Neural progenitor cell (in vitro differentiated cells): ENCODE measurements at regions not wholly inside any gene's neighbourhood (a gene's known extent, or its start where the extent isn't known, plus 50 kb on each side); places are given as distances from the start of the nearest gene placed in this dataset.
A peak's percentile ranks its signal among the peaks of the same experiment; 100 is the strongest.

Experiments used
- DNase-seq: peaks from one replicate; pipeline ENCODE4 v3.0.0-alpha.2; 2016; ENCODE audit warnings: low spot score
- H2AFZ ChIP-seq: fragments of 200-600 bp; sonication (generic); replicated peaks from 2 replicates; pipeline ENCODE4 v1.6.1; 2016; ENCODE audit warnings: antibody characterized with exemption
- H3F3A ChIP-seq: fragments of 200-600 bp; sonication (generic); 2 replicates; pipeline ENCODE4 v1.6.1; 2016; ENCODE audit warnings: antibody characterized with exemption, low read depth
- H3K27ac ChIP-seq: fragments of 200-600 bp; sonication (generic); 2 replicates; pipeline ENCODE4 v1.5.1; 2016; ENCODE audit warnings: mild to moderate bottlenecking
- H3K27me3 ChIP-seq: fragments of 200-600 bp; sonication (generic); 2 replicates; pipeline ENCODE4 v1.6.1; 2016; ENCODE audit warnings: mild to moderate bottlenecking, moderate library complexity
- H3K36me3 ChIP-seq: fragments of 200-600 bp; sonication (generic); 2 replicates; pipeline ENCODE4 v1.5.1; 2016
- H3K4me1 ChIP-seq: fragments of 200-600 bp; sonication (generic); 2 replicates; pipeline ENCODE4 v1.6.1; 2016; ENCODE audit warnings: mixed run types
- H3K4me2 ChIP-seq: fragments of 200-600 bp; sonication (generic); 2 replicates; pipeline ENCODE4 v1.6.1; 2016
- H3K4me3 ChIP-seq: fragments of 200-600 bp; sonication (generic); 2 replicates; pipeline ENCODE4 v1.5.1; 2016
- H3K79me2 ChIP-seq: fragments of 200-600 bp; sonication (generic); 2 replicates; pipeline ENCODE4 v1.6.1; 2016; ENCODE audit warnings: low read depth
- H3K9ac ChIP-seq: fragments of 200-600 bp; sonication (generic); 2 replicates; pipeline ENCODE4 v1.6.1; 2016
- H3K9me3 ChIP-seq: fragments of 200-600 bp; sonication (generic); 2 replicates; pipeline ENCODE4 v1.5.1; 2016; ENCODE audit warnings: low read depth
- H4K20me1 ChIP-seq: fragments of 200-600 bp; sonication (generic); 2 replicates; pipeline ENCODE4 v1.6.1; 2016; ENCODE audit warnings: low read depth
- H3K27ac Mint-ChIP-seq: 3 replicates; pipeline ENCODE4 v1.8.0; 2021; ENCODE audit warnings: mixed read lengths
- H3K27me3 Mint-ChIP-seq: 2 replicates; pipeline ENCODE4 v1.8.0; 2022; ENCODE audit warnings: low read depth, mild to moderate bottlenecking, inconsistent platforms, moderate library complexity, mixed read lengths; ENCODE audit not compliant: insufficient read depth
- H3K36me3 Mint-ChIP-seq: 3 replicates; pipeline ENCODE4 v1.8.0; 2021; ENCODE audit warnings: mixed read lengths
- H3K4me1 Mint-ChIP-seq: 3 replicates; pipeline ENCODE4 v1.8.0; 2021; ENCODE audit warnings: mixed read lengths
- H3K4me3 Mint-ChIP-seq: 3 replicates; pipeline ENCODE4 v1.8.0; 2021; ENCODE audit warnings: mild to moderate bottlenecking, moderate library complexity, mixed read lengths
- H3K9me3 Mint-ChIP-seq: 3 replicates; pipeline ENCODE4 v1.8.0; 2020; ENCODE audit warnings: mixed read lengths
- CTCF ChIP-seq: fragments of 200-600 bp; sonication (generic); IDR thresholded peaks from 2 replicates; pipeline ENCODE4 v1.5.1; 2017; ENCODE audit warnings: antibody characterized with exemption, mild to moderate bottlenecking
- EZH2 ChIP-seq: fragments of 200-600 bp; sonication (generic); IDR thresholded peaks from 2 replicates; pipeline ENCODE4 v1.6.1; 2017; ENCODE audit warnings: antibody characterized with exemption, mild to moderate bottlenecking, moderate library complexity
- EZH2phosphoT487 ChIP-seq: fragments of 200-600 bp; sonication (generic); IDR thresholded peaks from 2 replicates; pipeline ENCODE4 v1.6.1; 2017; ENCODE audit warnings: antibody characterized with exemption

DNA sequence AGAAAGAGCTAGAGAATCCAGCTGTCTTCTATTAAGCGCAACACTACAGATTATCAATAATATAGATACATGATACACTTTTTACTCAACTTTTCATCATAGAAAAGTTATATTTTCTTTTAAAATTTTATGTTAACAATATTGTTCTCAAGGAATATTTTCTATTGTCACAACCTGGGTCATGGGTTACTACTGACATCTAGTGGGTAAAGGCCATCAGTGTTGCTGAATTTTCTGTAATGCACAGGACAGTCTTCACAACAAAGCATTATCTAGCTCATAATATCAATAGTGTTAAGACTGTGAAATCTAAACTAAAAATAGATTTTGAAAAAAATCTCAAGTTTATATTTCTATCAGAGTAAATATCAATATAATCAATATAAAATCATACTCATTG, 209.8 kb downstream of the ZNF33B start:
- Histone ChIP-seq H3K27me3 (no peaks in the 10 kb centered on the region), H3K27ac (no peak overlapping the region), H3K4me1 (no peaks in the 10 kb centered on the region), H3K4me2 (no peak overlapping the region), H2AFZ (no peak overlapping the region), H3F3A (no peaks in the 10 kb centered on the region), H3K4me3 (no peak overlapping the region), H3K36me3 (no peaks in the 10 kb centered on the region), H3K9ac (no peak overlapping the region), H4K20me1 (no peaks in the 10 kb centered on the region), H3K79me2 (no peaks in the 10 kb centered on the region), H3K9me3 (peaks cover 22% of the 10 kb centered on the region)
- no peak overlapping the region for H3K4me3 Mint-ChIP-seq
- no peaks in the 10 kb centered on the region for H3K36me3 Mint-ChIP-seq
- H3K27ac Mint-ChIP-seq: no peak overlapping the region
- H3K27me3 Mint-ChIP-seq: peaks cover 2% of the 10 kb centered on the region
- no peaks in the 10 kb centered on the region for H3K4me1 Mint-ChIP-seq
- H3K9me3 Mint-ChIP-seq: peaks cover 24% of the 10 kb centered on the region
- no peak for DNase-seq
- peak; percentile 20 for TF ChIP-seq CTCF
- no peak for TF ChIP-seq EZH2
- no peak for TF ChIP-seq EZH2phosphoT487

- Histone ChIP-seq H3K79me2 (no peaks in the 10 kb centered on the region), H3K4me2 (no peak overlapping the region), H3K4me3 (no peak overlapping the region), H2AFZ (no peak overlapping the region), H4K20me1 (no peaks in the 10 kb centered on the region), H3F3A (no peaks in the 10 kb centered on the region), H3K27me3 (no peaks in the 10 kb centered on the region), H3K9me3 (peaks cover 12% of the 10 kb centered on the region), H3K9ac (no peak overlapping the region), H3K4me1 (no peaks in the 10 kb centered on the region), H3K27ac (no peak overlapping the region), H3K36me3 (no peaks in the 10 kb centered on the region)
- H3K27me3 Mint-ChIP-seq: peaks cover 6% of the 10 kb centered on the region
- no peaks in the 10 kb centered on the region for H3K4me1 Mint-ChIP-seq
- no peak for TF ChIP-seq EZH2
- no peak for TF ChIP-seq EZH2phosphoT487
- TF ChIP-seq CTCF: no peak
- H3K9me3 Mint-ChIP-seq: peaks cover 46% of the 10 kb centered on the region
- no peak for DNase-seq
- H3K27ac Mint-ChIP-seq: no peak overlapping the region
- no peak overlapping the region for H3K4me3 Mint-ChIP-seq
- no peaks in the 10 kb centered on the region for H3K36me3 Mint-ChIP-seq
Observed at GRCh38 chr10:42422911-42423310, 215.5 kb downstream of the ZNF33B start.

DNA sequence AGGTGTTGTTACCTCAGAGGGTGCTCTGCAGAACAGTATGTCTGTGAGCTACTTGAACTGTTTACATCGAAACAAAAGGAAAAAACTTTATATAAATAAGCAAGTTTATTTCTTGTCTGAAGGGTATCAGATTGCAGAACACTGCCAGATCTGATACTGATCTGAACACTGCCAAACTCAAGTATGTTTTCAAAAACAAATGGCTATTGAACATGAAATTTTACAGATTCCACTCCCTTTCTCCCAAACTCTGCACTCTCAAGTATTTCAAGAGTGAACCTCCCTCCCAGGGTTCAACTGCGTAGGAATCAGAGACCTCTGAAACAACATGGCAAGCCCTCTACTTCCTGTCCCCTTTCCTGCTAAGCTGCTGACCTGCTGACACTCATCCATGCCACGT, 216.6 kb downstream of the ZNF33B start:
- Mint-ChIP-seq H3K27ac (no peak overlapping the region), H3K27me3 (peaks cover 6% of the 10 kb centered on the region), H3K4me3 (no peak overlapping the region), H3K4me1 (no peaks in the 10 kb centered on the region), H3K36me3 (no peaks in the 10 kb centered on the region), H3K9me3 (peaks cover 45% of the 10 kb centered on the region)
- Histone ChIP-seq H4K20me1 (no peaks in the 10 kb centered on the region), H3K79me2 (no peaks in the 10 kb centered on the region), H3K27ac (no peak overlapping the region), H2AFZ (no peak overlapping the region), H3K9ac (no peak overlapping the region), H3K9me3 (peaks cover 12% of the 10 kb centered on the region), H3K27me3 (no peaks in the 10 kb centered on the region), H3F3A (no peaks in the 10 kb centered on the region), H3K36me3 (no peaks in the 10 kb centered on the region), H3K4me3 (no peak overlapping the region), H3K4me2 (no peak overlapping the region), H3K4me1 (no peaks in the 10 kb centered on the region)
- TF ChIP-seq EZH2phosphoT487: no peak
- no peak for DNase-seq

DNA sequence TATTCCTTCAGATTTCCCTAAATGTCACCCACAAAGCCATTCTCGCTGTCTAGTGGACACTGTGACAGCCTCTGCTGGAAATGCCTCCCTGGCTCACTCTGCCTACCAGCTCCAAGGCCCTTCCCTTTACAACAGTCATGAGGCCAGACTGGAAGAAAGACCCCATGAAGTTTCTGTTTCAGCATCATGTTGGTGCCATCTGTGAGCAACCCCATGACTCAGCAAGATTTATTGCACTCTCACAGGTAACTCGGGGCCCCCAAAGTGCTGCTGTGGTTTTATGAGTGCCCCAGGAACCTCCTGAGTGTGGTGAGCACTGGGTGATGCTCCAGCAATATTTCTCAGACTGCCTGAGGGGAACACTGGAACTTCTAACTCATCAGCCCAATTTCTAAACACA, 218.6 kb downstream of the ZNF33B start:
- Histone ChIP-seq H3K27ac (no peak overlapping the region), H3K4me2 (no peak overlapping the region), H3F3A (no peaks in the 10 kb centered on the region), H3K36me3 (no peaks in the 10 kb centered on the region), H4K20me1 (no peaks in the 10 kb centered on the region), H2AFZ (no peak overlapping the region), H3K79me2 (no peaks in the 10 kb centered on the region), H3K9me3 (peaks cover 7% of the 10 kb centered on the region), H3K4me3 (no peak overlapping the region), H3K27me3 (no peaks in the 10 kb centered on the region), H3K9ac (no peak overlapping the region), H3K4me1 (no peaks in the 10 kb centered on the region)
- Mint-ChIP-seq H3K36me3 (no peaks in the 10 kb centered on the region), H3K4me1 (no peaks in the 10 kb centered on the region), H3K9me3 (peaks cover 49% of the 10 kb centered on the region), H3K27me3 (peaks cover 6% of the 10 kb centered on the region), H3K27ac (no peak overlapping the region), H3K4me3 (no peak overlapping the region)
- no peak for TF ChIP-seq EZH2phosphoT487
- no peak for TF ChIP-seq EZH2
- TF ChIP-seq CTCF: no peak
- DNase-seq: no peak
